B cell (primary cell): ENCODE measurements at regions not wholly inside any gene's neighbourhood (a gene's known extent, or its start where the extent isn't known, plus 50 kb on each side); places are given as distances from the start of the nearest gene placed in this dataset.

Experiments used
- EZH2 ChIP-seq: IDR thresholded peaks from 2 replicates; pipeline ENCODE4 v1.6.1; 2012; ENCODE audit warnings: borderline replicate concordance, low read depth, mild to moderate bottlenecking, moderate library complexity, low read length; ENCODE audit not compliant: insufficient read depth, poor library complexity, severe bottlenecking
- TF ChIP-seq, protein P1 (sequence below): fragments of 200-600 bp; IDR thresholded peaks from one replicate; pipeline ENCODE4 v1.8.0; 2022; ENCODE audit warnings: antibody characterized with exemption, mild to moderate bottlenecking

GRCh38 chr13:86438034-86438433, 638.8 kb upstream of the SLITRK6 start:
- TF ChIP-seq, protein P1, sequence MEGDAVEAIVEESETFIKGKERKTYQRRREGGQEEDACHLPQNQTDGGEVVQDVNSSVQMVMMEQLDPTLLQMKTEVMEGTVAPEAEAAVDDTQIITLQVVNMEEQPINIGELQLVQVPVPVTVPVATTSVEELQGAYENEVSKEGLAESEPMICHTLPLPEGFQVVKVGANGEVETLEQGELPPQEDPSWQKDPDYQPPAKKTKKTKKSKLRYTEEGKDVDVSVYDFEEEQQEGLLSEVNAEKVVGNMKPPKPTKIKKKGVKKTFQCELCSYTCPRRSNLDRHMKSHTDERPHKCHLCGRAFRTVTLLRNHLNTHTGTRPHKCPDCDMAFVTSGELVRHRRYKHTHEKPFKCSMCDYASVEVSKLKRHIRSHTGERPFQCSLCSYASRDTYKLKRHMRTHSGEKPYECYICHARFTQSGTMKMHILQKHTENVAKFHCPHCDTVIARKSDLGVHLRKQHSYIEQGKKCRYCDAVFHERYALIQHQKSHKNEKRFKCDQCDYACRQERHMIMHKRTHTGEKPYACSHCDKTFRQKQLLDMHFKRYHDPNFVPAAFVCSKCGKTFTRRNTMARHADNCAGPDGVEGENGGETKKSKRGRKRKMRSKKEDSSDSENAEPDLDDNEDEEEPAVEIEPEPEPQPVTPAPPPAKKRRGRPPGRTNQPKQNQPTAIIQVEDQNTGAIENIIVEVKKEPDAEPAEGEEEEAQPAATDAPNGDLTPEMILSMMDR: no peak
- TF ChIP-seq EZH2: no peak
